ENCODE measurements at regions not wholly inside any gene's neighbourhood (a gene's known extent, or its start where the extent isn't known, plus 50 kb on each side); places are given as distances from the start of the nearest gene placed in this dataset.

DNA sequence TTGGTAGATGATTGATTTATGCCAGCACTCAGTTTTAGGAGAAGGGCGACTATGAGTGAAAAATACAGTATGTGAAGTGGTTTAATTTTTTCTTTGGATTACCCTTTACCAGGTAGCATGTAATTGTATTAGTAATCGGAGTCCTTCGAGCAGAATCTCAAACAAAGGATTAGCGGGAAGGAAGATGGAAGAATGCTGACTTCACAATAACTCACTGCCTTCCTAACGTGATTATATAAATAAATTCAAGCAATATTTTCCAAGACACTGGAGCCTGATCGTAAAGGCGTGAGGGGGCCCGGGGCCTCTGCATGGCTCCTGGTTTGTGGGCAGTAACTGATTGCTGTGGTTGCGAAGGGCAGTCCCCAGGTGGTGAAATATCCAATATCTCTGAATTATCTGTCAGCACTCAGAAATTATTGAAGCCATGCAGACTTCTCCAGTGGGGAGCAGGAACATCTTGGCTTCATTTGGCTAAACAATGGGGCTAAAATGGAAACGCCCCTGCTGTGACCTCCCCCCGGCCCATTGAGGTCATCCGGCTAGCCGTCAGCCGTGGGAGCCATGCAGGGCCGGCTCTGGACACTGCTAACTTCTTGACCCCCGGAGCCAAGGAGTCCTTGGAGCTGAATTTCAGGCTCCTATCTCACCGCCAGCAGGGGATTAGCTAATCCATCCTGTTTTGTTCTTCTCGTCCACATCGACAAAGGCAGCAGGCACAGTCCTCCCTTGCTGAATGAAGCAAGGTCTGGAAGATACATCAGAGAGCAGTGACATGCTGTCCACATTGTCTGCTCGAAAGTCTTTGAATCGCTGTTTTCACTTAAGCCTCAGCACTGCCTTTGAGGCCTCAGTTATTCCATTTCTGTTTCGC, 295.9 kb upstream of the N4BP1 start:
- TF ChIP-seq, protein P1, sequence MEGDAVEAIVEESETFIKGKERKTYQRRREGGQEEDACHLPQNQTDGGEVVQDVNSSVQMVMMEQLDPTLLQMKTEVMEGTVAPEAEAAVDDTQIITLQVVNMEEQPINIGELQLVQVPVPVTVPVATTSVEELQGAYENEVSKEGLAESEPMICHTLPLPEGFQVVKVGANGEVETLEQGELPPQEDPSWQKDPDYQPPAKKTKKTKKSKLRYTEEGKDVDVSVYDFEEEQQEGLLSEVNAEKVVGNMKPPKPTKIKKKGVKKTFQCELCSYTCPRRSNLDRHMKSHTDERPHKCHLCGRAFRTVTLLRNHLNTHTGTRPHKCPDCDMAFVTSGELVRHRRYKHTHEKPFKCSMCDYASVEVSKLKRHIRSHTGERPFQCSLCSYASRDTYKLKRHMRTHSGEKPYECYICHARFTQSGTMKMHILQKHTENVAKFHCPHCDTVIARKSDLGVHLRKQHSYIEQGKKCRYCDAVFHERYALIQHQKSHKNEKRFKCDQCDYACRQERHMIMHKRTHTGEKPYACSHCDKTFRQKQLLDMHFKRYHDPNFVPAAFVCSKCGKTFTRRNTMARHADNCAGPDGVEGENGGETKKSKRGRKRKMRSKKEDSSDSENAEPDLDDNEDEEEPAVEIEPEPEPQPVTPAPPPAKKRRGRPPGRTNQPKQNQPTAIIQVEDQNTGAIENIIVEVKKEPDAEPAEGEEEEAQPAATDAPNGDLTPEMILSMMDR (IDR thresholded peaks at IDR 0.05 in 2 of 3, conservative IDR thresholded peaks at IDR 0.05 in 1 of 3; ENCODE audit: borderline replicate concordance in 1 of 3, insufficient read depth in 1 of 3, low read depth in 2 of 3, low read length in 2 of 3), result no peak
- no peak for TF ChIP-seq POLR2AphosphoS5 (IDR thresholded peaks at IDR 0.05; ENCODE audit: low read depth, low read length)
- TF ChIP-seq, protein P2, sequence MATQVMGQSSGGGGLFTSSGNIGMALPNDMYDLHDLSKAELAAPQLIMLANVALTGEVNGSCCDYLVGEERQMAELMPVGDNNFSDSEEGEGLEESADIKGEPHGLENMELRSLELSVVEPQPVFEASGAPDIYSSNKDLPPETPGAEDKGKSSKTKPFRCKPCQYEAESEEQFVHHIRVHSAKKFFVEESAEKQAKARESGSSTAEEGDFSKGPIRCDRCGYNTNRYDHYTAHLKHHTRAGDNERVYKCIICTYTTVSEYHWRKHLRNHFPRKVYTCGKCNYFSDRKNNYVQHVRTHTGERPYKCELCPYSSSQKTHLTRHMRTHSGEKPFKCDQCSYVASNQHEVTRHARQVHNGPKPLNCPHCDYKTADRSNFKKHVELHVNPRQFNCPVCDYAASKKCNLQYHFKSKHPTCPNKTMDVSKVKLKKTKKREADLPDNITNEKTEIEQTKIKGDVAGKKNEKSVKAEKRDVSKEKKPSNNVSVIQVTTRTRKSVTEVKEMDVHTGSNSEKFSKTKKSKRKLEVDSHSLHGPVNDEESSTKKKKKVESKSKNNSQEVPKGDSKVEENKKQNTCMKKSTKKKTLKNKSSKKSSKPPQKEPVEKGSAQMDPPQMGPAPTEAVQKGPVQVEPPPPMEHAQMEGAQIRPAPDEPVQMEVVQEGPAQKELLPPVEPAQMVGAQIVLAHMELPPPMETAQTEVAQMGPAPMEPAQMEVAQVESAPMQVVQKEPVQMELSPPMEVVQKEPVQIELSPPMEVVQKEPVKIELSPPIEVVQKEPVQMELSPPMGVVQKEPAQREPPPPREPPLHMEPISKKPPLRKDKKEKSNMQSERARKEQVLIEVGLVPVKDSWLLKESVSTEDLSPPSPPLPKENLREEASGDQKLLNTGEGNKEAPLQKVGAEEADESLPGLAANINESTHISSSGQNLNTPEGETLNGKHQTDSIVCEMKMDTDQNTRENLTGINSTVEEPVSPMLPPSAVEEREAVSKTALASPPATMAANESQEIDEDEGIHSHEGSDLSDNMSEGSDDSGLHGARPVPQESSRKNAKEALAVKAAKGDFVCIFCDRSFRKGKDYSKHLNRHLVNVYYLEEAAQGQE (IDR thresholded peaks at IDR 0.05; ENCODE audit: low read depth), result no peak
- TF ChIP-seq SIN3A (IDR thresholded peaks at IDR 0.05; ENCODE audit: low read depth), result no peak
- TF ChIP-seq EZH2 (IDR thresholded peaks at IDR 0.05), result no peak
- no peak for TF ChIP-seq EGR1 (IDR thresholded peaks at IDR 0.05; ENCODE audit: low read depth)
- TF ChIP-seq YY1 (IDR thresholded peaks at IDR 0.05; ENCODE audit: extremely low read depth, insufficient replicate concordance, low read depth, low read length), result no peak
- TF ChIP-seq, protein P3, sequence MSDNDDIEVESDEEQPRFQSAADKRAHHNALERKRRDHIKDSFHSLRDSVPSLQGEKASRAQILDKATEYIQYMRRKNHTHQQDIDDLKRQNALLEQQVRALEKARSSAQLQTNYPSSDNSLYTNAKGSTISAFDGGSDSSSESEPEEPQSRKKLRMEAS (IDR thresholded peaks at IDR 0.05), result no peak
- TF ChIP-seq POLR2A (IDR thresholded peaks at IDR 0.05; ENCODE audit: borderline replicate concordance, extremely low read depth, insufficient read depth, insufficient read length), result no peak
- TF ChIP-seq SP1 (IDR thresholded peaks at IDR 0.05; ENCODE audit: low read depth), result no peak
- TF ChIP-seq, protein P4, sequence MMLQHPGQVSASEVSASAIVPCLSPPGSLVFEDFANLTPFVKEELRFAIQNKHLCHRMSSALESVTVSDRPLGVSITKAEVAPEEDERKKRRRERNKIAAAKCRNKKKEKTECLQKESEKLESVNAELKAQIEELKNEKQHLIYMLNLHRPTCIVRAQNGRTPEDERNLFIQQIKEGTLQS (IDR thresholded peaks at IDR 0.05), result no peak
